ENCODE measurements at regions not wholly inside any gene's neighbourhood (a gene's known extent, or its start where the extent isn't known, plus 50 kb on each side); places are given as distances from the start of the nearest gene placed in this dataset.

GRCh38 chr5:172553167-172553566 is 87.9 kb upstream of the NEURL1B start:
- intact Hi-C loops (cut with DNase I) = no loop called here
- DNase-seq (no peak), ATAC-seq (no peak)

- ATAC-seq (no peak), DNase-seq (no peak)
- intact Hi-C loops (cut with DNase I) = no loop called here
These were observed 90.1 kb upstream of the NEURL1B start for GRCh38 chr5:172550996-172551395.

GRCh38 chr5:172550096-172550765 is 90.8 kb upstream of the NEURL1B start:
- DNase-seq = no peak
- peak; percentile 12 to 43 for ATAC-seq
- intact Hi-C loops (cut with DNase I) = no loop called here

- intact Hi-C loops (cut with DNase I) = no loop called here
- DNase-seq (no peak), ATAC-seq (peak in 1 of 2 donors; percentile 10)
These were observed 91.4 kb upstream of the NEURL1B start for GRCh38 chr5:172549696-172550095.

DNA sequence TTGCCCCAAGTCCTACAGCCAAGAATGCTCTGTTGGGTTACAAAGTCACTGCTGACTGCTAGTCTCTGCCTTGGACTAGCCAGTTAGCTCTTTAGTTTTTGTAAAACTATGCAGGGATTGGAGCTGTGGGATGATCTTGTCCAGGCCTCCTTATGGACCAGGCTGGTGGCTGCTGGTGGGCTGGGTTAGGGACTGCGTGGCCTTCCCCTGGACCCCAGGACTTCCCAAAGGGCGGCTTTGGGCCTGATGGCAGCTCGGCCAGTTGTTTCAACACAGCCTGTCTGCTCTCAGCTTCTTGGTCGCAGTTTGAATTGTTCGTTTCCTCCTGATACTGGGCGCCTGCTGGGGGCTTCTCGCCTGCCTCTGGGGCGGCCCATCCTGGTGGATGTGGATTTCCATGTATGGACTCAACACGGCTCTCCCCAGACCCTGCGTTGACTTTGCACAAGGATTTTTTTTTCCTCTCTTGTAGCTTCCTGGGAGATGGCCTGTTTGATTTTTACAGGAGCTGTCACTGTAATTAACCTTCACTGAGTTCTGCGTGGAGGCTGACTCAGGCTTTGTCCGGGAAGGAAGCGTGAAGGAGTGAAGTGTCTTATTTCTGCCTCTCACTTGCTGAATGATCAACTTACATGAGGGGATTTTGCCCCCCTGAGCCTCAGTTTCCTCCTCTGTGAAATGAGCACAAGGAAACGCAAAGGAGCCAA is 91.9 kb upstream of the NEURL1B start:
- DNase-seq (no peak), ATAC-seq (no peak)
- intact Hi-C loops (cut with DNase I) = no loop called here

DNA sequence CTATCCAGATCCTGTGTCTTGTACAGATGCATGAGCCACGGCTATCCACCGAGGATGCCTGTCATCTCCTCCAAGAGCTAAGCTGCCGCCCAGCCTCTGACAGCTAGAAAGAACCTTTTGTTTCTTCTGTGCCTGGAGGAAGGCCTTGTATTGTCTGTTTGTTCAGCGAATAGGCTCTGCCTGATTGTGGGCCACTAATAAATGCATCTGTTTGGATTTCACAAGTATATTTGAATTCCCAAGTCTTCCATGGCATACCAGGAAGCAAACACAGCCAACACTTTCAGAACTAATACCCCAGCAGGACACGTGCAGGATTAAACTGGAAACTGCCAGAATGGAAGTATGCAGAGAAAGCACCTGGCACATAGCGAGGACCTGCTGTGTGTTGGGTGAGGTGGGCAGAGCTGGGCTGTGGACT is 92.7 kb upstream of the NEURL1B start:
- ATAC-seq = no peak
- no peak for DNase-seq
- intact Hi-C loops (cut with DNase I) = no loop called here

GRCh38 chr5:172546196-172546595 is 91.9 kb upstream of the SH3PXD2B start:
- no peak for ATAC-seq
- DNase-seq = no peak
- intact Hi-C loops (cut with DNase I) = no loop called here

DNA sequence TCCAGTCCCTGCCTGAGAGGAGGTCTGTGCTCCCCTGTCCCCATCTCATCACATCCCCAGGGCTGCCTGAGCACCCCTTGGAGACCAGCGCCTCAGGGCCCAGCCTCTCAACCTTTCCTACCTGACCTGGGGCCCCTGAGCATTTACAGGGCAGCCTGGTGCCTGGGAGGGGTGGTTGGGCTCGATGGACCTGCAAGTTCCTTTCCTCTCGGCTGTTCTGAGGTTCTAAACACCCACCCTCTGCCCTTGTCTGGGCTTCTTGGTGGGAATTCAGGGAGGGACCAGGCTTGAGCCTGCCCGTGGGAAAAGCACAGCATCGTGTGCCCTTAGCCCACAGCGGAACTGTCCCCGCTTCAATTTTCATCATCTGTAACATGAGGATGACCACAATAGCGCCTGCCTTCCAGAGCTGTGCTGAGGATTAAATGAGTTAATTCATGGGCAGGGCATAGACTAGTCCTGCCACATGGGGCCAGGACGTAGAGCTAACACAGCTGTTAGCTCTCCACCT is 91.0 kb upstream of the SH3PXD2B start:
- ATAC-seq (no peak), DNase-seq (no peak)
- intact Hi-C loops (cut with DNase I) = no loop called here

DNA sequence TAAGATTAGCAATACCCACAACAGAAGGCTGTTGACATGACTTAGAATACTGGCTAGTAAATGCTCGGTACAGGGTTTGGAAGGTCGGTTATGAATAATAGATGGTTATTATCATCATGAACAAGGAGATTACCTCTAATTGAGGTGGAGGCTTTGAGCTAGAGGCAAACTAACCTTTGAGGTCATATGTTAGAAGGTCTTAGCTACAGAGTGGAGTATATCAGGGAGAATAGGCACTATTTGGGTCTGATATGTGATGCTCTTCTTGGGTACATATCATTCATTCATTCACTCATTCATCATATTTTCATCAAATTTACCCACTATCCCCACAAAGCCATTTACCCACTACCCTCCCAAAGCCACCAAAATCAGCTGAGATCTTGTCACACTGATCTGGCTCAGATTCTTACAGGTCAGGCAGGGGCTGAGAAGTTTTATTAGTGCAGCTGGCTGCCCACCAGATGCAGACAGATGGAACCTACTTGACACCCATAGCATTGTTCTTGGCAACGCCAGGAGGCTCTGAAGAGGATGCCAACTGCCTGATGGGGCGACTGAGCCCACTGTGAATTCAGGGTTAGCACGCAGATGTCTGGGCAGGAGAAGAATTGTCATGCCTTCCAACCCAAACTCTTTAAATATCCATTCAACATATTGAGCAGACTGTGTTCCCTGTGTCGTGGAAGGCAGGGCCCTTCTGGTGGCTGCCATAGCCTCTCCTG is 90.2 kb upstream of the SH3PXD2B start:
- DNase-seq = no peak
- intact Hi-C loops (cut with DNase I) = no loop called here

DNA sequence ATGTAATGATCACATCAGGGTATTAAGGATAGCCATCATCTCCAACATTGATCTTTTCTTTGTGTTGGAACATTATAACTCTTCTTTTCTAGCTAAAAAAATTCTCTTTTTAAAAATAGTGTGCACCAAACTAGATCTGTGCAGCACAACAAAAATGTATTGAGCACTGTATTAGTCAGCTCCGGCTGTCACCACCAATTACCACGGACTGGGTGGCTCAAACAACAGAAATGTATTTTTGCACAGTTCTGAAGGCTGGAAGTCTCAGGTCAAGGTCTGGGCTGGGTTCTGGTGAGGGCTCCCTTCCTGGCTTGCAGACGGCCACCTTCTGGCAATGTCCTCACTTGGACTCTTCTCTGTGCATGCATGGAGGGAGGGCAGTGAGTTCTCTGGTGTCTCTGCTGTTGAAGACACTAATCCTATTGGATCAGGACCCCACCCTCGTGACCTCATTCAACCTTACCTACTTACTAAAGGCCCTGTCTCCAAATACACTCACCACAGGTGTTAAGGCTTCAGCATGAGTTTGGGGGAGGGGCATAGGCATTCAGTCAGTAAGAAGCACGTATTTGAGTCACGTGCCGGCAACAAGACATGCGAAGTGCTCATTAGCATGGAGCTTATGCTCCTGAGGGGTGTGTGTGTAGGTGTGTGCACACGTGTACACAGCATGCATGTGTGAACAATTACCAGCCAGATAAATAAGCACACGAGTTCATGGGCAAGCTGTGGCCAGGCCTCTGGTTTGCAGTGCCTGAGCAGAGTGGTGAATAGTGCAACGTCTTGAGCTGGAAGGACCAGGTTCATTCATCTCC is 89.4 kb upstream of the SH3PXD2B start:
- ATAC-seq (no peak), DNase-seq (no peak)
- intact Hi-C loops (cut with DNase I) = no loop called here

More for the DNA sequence above, 90.2 kb upstream of the SH3PXD2B start:
- no peak for ATAC-seq

- ATAC-seq (no peak), DNase-seq (no peak)
- intact Hi-C loops (cut with DNase I) = no loop called here
These were observed 88.4 kb upstream of the SH3PXD2B start for GRCh38 chr5:172542651-172543131.

DNA sequence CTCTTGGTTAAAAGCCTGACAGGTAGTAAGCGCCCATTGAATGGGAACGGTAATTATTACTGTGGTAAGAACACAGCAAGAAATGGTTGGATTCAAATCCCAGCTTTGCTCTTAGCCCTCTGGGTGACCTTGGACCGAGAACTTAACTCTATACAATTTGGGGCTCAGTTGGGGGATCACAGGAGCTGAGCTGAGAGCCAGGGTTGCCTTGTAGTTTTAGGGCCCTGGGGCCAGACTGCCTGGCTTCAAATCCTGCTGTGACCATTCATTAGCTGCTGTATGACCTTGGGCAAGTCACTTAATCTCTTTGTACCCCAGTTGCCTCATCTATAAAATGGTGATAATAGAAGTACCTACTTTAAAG is 87.4 kb upstream of the SH3PXD2B start:
- DNase-seq = no peak
- ATAC-seq = no peak
- intact Hi-C loops (cut with DNase I) = no loop called here

DNA sequence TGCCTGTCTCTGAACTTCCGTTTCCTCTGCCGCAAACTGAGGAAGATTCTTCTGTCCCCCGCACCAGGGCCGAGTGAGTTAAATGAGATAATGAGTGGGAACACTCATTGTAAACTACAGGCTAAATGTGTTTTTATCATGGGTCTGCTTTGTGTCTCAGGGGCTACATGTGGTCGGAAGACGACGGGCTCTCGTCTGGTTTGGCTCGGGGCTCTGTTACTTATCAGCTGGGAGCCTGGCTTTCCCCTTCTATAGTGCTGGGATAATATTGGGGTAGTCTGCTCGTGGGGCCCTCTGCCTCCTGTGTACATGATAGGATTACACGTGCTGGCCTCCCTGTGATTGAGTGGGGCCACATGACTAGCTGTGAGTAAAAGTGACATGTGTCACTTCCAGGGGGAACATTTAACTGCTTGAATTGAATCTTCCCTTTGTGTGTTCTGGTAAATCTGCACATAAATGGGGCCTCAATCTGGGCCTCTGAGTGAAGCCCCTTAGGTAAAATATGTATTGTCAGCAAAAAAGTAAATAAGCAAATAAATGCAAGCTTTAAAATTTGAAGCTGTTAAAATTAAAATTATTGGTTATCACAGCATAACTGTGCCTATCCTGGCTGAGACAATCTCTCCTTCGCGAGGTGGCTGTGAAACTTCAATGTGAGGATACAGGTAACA is 86.9 kb upstream of the SH3PXD2B start:
- ATAC-seq (no peak), DNase-seq (no peak)
- intact Hi-C loops (cut with DNase I) = no loop called here

DNA sequence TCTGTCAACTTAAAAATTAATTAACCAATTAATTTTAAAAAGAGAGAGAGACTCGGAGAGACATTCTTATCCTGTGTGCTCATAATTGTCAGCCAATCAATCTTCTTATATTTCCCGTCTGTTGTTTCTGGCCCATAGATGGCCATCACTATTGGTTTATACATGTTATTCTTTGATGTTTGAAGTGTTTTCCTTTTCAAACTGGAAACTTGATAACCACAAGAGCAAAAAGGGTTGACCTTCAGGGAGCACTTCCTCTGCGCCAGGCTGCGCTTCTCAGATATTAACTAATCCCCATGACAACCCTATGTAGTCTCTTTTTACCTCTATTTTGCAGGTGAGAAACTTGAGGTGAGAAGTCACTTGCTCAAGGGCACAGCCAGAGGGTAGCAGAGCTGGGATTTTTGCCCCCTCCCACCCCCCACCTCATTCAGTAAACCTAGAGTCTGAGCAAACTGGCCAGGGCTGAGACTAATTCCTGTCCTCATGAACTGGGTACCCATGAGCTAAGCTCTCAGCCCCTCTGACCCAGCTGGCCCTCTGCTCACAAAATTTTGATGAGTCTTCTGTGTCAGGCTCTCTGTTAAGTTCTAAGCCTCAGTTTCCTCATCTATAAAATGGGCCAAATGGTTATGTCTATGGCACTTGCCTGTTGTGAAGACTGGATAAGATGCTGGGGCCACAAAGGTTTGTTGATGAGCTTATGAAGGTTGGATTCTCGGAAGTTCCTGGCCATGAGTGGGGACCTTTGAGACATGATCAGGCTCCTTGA is 86.0 kb upstream of the SH3PXD2B start:
- ATAC-seq (no peak), DNase-seq (no peak)
- intact Hi-C loops (cut with DNase I) = no loop called here

- no peak for ATAC-seq
- DNase-seq = no peak
- intact Hi-C loops (cut with DNase I) = no loop called here
These were observed 80.8 kb upstream of the SH3PXD2B start for GRCh38 chr5:172535108-172535445.

GRCh38 chr5:172534229-172535107 is 80.1 kb upstream of the SH3PXD2B start:
- peak; percentile 32 to 80 for ATAC-seq
- no peak for DNase-seq
- intact Hi-C loops (cut with DNase I) = no loop called here

All from left cardiac atrium (tissue), 4 donors.